BE2C (cell line): ENCODE measurements at regions not wholly inside any gene's neighbourhood (a gene's known extent, or its start where the extent isn't known, plus 50 kb on each side); places are given as distances from the start of the nearest gene placed in this dataset.

Source experiments
- DNase-seq: peaks from one replicate; pipeline ENCODE4 v3.0.0-alpha.2; 2020
- H3K27me3 ChIP-seq: fragments of 250-450 bp; sonication (Bioruptor Pico); 2 replicates; pipeline ENCODE4 v1.5.1; 2020; ENCODE audit warnings: mild to moderate bottlenecking
- H3K36me3 ChIP-seq: fragments of 250-450 bp; sonication (Bioruptor Pico); 2 replicates; pipeline ENCODE4 v1.5.1; 2020; ENCODE audit warnings: mild to moderate bottlenecking
- H3K4me1 ChIP-seq: fragments of 250-450 bp; sonication (Bioruptor Pico); 2 replicates; pipeline ENCODE4 v1.5.1; 2020
- H3K4me3 ChIP-seq: 2 replicates; pipeline ENCODE4 v1.5.1; 2011; ENCODE audit warnings: low read depth, low read length
- H3K9me3 ChIP-seq: fragments of 250-450 bp; sonication (Bioruptor Pico); 2 replicates; pipeline ENCODE4 v1.5.1; 2020
- TF ChIP-seq, protein P1 (sequence below): IDR thresholded peaks from 2 replicates; pipeline ENCODE4 v1.5.1; 2012; ENCODE audit warnings: mild to moderate bottlenecking, low read depth, low read length

DNA sequence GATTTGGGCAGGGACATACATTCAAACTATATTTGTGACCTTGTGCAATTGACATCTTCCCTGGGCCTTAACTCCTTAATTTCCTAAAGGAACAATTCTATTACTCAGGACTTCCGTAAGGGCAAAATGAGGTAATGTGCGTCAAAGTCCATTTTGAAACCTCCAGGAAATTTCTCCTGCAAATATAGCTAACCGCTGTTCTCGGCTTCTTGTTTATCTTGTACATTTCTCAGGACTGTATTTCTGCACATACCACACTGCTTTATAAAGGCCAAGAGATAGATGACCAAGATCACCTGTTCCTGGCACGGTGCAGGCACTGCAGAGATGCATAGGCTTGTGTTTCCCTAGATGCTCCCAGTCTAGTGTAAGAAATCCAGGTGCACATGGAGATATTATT, 1009.4 kb downstream of the BCL11B start:
- Histone ChIP-seq H3K4me3 (no peak overlapping the region), H3K9me3 (no peaks in the 10 kb centered on the region), H3K4me1 (no peaks in the 10 kb centered on the region), H3K27me3 (no peaks in the 10 kb centered on the region), H3K36me3 (no peaks in the 10 kb centered on the region)
- no peak for DNase-seq
- TF ChIP-seq, protein P1, sequence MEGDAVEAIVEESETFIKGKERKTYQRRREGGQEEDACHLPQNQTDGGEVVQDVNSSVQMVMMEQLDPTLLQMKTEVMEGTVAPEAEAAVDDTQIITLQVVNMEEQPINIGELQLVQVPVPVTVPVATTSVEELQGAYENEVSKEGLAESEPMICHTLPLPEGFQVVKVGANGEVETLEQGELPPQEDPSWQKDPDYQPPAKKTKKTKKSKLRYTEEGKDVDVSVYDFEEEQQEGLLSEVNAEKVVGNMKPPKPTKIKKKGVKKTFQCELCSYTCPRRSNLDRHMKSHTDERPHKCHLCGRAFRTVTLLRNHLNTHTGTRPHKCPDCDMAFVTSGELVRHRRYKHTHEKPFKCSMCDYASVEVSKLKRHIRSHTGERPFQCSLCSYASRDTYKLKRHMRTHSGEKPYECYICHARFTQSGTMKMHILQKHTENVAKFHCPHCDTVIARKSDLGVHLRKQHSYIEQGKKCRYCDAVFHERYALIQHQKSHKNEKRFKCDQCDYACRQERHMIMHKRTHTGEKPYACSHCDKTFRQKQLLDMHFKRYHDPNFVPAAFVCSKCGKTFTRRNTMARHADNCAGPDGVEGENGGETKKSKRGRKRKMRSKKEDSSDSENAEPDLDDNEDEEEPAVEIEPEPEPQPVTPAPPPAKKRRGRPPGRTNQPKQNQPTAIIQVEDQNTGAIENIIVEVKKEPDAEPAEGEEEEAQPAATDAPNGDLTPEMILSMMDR, result no peak

DNA sequence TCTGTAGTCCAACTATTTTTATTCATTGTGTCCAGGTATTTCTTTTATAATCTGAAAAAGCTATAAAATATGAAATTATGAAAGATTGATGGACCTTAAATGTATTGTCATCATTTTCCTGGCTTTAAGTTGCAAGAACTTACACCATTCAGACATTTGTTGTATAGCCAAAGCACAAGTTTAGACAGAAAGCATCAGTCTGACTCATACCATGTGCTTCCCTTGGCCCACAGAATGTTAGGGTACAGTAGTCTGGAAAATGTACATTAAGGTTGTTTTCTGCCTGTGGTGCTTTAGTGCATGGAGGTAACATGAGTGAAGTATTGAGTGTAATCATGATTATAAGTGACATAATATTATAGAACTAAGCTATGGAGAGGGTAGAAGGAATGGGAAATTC, 1002.5 kb downstream of the BCL11B start:
- no peaks in the 10 kb centered on the region for H3K4me1 ChIP-seq
- no peaks in the 10 kb centered on the region for H3K36me3 ChIP-seq
- TF ChIP-seq, protein P1, result no peak
- DNase-seq, result no peak
- H3K9me3 ChIP-seq, result no peaks in the 10 kb centered on the region
- no peaks in the 10 kb centered on the region for H3K27me3 ChIP-seq
- no peak overlapping the region for H3K4me3 ChIP-seq

DNA sequence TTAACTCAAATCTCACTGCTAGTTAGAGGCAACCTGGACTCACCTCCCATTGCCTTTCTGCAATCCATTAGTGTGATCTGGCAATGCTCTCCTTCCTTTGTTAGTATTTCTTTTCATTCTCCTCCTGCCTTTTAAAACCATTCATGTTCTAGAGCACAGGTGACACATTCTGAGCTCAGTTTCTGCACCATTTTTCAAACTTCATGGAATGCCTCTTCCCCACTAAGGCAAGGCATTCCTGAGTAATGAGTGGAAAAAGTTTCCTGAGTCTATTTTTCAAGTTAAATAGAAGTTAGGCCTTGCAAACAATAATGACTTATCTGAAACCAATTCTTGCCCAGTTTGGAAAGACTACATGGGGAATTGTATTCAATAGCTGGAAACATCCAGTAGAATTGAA, 1001.8 kb downstream of the BCL11B start:
- TF ChIP-seq, protein P1, result no peak
- Histone ChIP-seq H3K4me3 (no peak overlapping the region), H3K4me1 (no peaks in the 10 kb centered on the region), H3K36me3 (no peaks in the 10 kb centered on the region), H3K27me3 (no peaks in the 10 kb centered on the region), H3K9me3 (no peaks in the 10 kb centered on the region)
- no peak for DNase-seq

DNA sequence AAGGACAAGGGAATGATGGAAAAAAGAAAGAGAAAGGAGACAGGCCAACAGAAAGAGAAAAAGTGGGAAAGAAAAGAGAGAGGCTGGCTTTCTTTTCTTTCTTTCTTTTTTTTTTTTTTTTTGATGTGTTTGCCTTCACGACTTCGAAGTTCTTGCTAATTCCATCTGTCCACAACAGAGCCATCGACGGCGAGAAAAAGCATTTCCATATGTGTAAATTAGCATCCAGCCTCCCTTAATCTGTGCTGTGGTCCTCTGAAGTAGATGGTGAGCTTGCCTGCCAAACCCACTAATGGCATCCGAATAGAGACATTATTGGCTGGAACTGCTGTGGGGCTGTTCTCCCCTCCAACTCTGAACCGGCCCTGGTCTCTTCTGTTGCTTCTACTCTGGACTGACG, 997.4 kb downstream of the BCL11B start:
- Histone ChIP-seq H3K27me3 (no peaks in the 10 kb centered on the region), H3K4me3 (no peak overlapping the region), H3K4me1 (no peaks in the 10 kb centered on the region), H3K36me3 (no peaks in the 10 kb centered on the region), H3K9me3 (no peaks in the 10 kb centered on the region)
- no peak for DNase-seq
- TF ChIP-seq, protein P1, result no peak

DNA sequence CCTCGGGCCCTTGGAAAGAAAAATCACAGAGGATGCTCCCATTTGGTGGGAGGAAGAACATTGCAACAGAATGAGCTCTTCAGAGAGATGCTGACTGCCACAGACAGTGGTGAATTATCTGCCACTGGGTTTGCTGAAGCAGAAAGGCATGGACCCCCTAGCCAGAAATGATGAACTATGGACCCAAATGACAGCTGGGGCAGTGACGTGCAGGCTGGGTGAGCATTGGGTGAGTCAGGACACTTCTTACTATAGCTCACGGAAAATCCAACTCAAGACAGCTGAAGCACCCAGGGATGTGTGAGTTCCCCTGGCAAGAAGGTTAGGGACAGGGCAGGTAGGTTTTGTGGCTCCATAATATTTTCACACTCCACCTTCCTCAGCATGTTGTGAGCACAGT, 993.2 kb downstream of the BCL11B start:
- no peak for DNase-seq
- H3K36me3 ChIP-seq, result no peaks in the 10 kb centered on the region
- H3K4me1 ChIP-seq, result no peaks in the 10 kb centered on the region
- H3K9me3 ChIP-seq, result no peaks in the 10 kb centered on the region
- TF ChIP-seq, protein P1, result no peak
- H3K27me3 ChIP-seq, result no peaks in the 10 kb centered on the region
- no peak overlapping the region for H3K4me3 ChIP-seq

DNA sequence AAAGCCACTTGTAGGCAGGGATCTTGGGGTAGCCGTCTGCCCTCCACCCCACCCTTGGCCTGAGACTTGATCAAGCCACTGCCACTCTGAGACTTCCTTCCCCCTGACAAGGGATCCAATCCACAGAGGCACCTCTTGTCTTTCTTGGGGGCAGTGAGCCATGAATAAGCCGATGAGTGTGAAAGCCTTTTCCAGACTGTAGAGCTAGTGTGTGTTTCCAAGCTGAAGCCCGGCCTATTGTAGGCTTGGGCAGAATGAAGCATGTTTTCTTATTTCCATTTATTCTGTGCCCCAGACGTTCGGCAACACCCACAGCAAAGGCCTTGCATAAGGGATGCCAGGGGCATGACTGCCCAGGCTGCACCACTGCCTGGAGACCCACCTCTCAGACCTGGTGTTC, 991.6 kb downstream of the BCL11B start:
- Histone ChIP-seq H3K4me1 (no peaks in the 10 kb centered on the region), H3K9me3 (no peaks in the 10 kb centered on the region), H3K27me3 (no peaks in the 10 kb centered on the region), H3K36me3 (no peaks in the 10 kb centered on the region), H3K4me3 (no peak overlapping the region)
- TF ChIP-seq, protein P1, result no peak
- DNase-seq, result no peak
